ENCODE measurements at regions not wholly inside any gene's neighbourhood (a gene's known extent, or its start where the extent isn't known, plus 50 kb on each side); places are given as distances from the start of the nearest gene placed in this dataset.
A peak's percentile ranks its signal among the peaks of the same experiment; 100 is the strongest.

GRCh38 chr4:138864961-138865720, 150.4 kb upstream of the NOCT start:
- Histone ChIP-seq H3K36me3 (ENCODE audit: control insufficient read depth, insufficient read depth, low read length) (no peaks in the 10 kb centered on the region), H2BK120ac (ENCODE audit: low read depth, low read length) (no peak overlapping the region), H2AK5ac (ENCODE audit: low read depth, low read length) (0 out of 2 replicates have a peak overlapping the region, but pooled peaks have one; percentile 8), H3K18ac (ENCODE audit: low read depth, low read length) (no peak overlapping the region), H3K4me2 (ENCODE audit: low read depth, low read length) (no peak overlapping the region), H3K4ac (ENCODE audit: low read depth, low read length) (0 out of 2 replicates have a peak overlapping the region, but pooled peaks have one; percentile 40), H2AK9ac (replicated peaks; ENCODE audit: low read depth, low read length, poor library complexity) (no peak overlapping the region), H4K91ac (ENCODE audit: insufficient read depth, low read depth, low read length) (no peak overlapping the region; the same call in 1 of the 2 replicates), H3K14ac (replicated peaks; ENCODE audit: low read depth, low read length) (no peak overlapping the region; the same call in 1 of the 2 replicates), H2BK15ac (ENCODE audit: low read depth, low read length) (no peak overlapping the region), H3K27ac (ENCODE audit: insufficient read depth, low read length) (no peak overlapping the region), H3K79me1 (ENCODE audit: low read depth in 1 of 2, low read length in 2 of 2) (no peaks in the 10 kb centered on the region), H2AFZ (replicated peaks; ENCODE audit: low read length, poor library complexity) (peak overlapping the region; percentile 5), H3K56ac (ENCODE audit: extremely low read depth, insufficient read depth, low read length) (no peak overlapping the region), H3K4me1 (ENCODE audit: control insufficient read depth, insufficient read depth, low read length) (peaks cover 8% of the 10 kb centered on the region), H3K9ac (ENCODE audit: low read depth, low read length) (no peak overlapping the region), H3K23ac (ENCODE audit: low read depth, low read length) (no peak overlapping the region), H2BK5ac (ENCODE audit: low read depth, low read length, poor library complexity, severe bottlenecking) (no peak overlapping the region), H4K8ac (ENCODE audit: low read depth in 2 of 2, low read length in 2 of 2) (peak overlapping the region in 1 of 2 experiments; percentile 18; a peak in 1 of 4 replicates), H3K4me3 (ENCODE audit: insufficient read depth, low read depth, low read length) (no peak overlapping the region), H4K5ac (ENCODE audit: low read depth, low read length) (no peak overlapping the region), H3K27me3 (ENCODE audit: control insufficient read depth, insufficient read depth, low read length) (peaks cover 1% of the 10 kb centered on the region; the same call in 1 of the 2 replicates), H4K20me1 (ENCODE audit: insufficient read depth, low read length) (no peaks in the 10 kb centered on the region), H2BK20ac (ENCODE audit: low read depth, low read length) (no peak overlapping the region; the same call in 1 of the 2 replicates), H3K9me3 (ENCODE audit: control insufficient read depth, insufficient read depth, low read length) (no peaks in the 10 kb centered on the region), H3K9me1 (ENCODE audit: insufficient read depth, low read length) (peaks cover 11% of the 10 kb centered on the region)
- WGBS, 2 experiments (ENCODE audit: extremely low coverage in 2 of 2, insufficient read length in 1 of 2), result 63% methylated on average over 2 of the region's 10 CpGs; no CpG with 5 or more reads in 1 of the 2 experiments
- TF ChIP-seq CHD1 (IDR thresholded peaks at IDR 0.05; ENCODE audit: low read depth, low read length) (no peak), USF2 (IDR thresholded peaks at IDR 0.05; ENCODE audit: low read depth, low read length) (no peak), MAZ (IDR thresholded peaks at IDR 0.05; ENCODE audit: borderline replicate concordance, low read depth, low read length) (no peak), RFX5 (IDR thresholded peaks at IDR 0.05; ENCODE audit: low read depth, low read length) (no peak), MAFK (IDR thresholded peaks at IDR 0.05; ENCODE audit: low read depth, low read length) (no peak), SMC3 (IDR thresholded peaks at IDR 0.05; ENCODE audit: low read depth, low read length) (no peak), BHLHE40 (IDR thresholded peaks at IDR 0.05; ENCODE audit: low read depth, low read length) (no peak), POLR2A (IDR thresholded peaks at IDR 0.05; ENCODE audit: low read depth, low read length) (no peak), RCOR1 (IDR thresholded peaks at IDR 0.05; ENCODE audit: insufficient replicate concordance, low read length) (no peak), ELK1 (IDR thresholded peaks at IDR 0.05; ENCODE audit: borderline replicate concordance, low read depth, low read length) (no peak), MXI1 (IDR thresholded peaks at IDR 0.05; ENCODE audit: borderline replicate concordance, low read depth, low read length) (no peak), CTCF (conservative IDR thresholded peaks at IDR 0.05; ENCODE audit: low read depth, low read length) (no peak), CEBPB (IDR thresholded peaks at IDR 0.05; ENCODE audit: low read depth, low read length) (no peak)
- no peak for ATAC-seq (ENCODE audit: low read depth)
- BruUV-seq (replicated peaks), result no TSS peak
- no peak for DNase-seq
- intact Hi-C loops (cut with micrococcal nuclease) (no loop called here), in situ Hi-C loops (cut with MboI; ENCODE audit: low sequenced_read_pairs) (loop anchor here (25.0 kb wide), 1 partner anchor 653 kb away; no protein-coding TSS in a partner anchor), dilution Hi-C loops (cut with HindIII; ENCODE audit: low sequenced_read_pairs, unreplicated experiment) (no loop called here)
- CTCF ChIA-PET, result no interaction called here
- POLR2A ChIA-PET (ENCODE audit: unreplicated experiment), result no interaction called here
